ENCODE measurements at regions not wholly inside any gene's neighbourhood (a gene's known extent, or its start where the extent isn't known, plus 50 kb on each side); places are given as distances from the start of the nearest gene placed in this dataset.

DNA sequence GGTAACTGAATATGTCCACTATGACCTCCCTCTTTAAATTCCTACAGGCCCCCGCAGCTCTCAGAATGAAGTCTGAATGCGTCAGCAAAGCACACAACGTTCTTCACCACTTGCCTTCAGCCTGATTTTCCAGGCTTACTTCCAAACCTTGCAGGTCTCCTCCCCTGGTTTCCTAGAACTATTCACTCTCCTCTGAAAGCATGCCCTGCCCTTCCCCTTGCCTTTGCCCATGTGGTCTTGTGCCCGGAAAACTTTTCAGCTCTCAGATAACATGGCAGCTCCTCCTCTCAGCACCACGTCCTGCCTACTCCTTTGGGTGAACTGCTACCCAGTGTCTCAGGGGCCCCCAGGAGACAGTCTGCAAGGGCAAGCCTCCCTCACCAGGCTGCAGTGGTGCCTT, 268.5 kb upstream of the LDB2 start:
- no peak overlapping the region for H3K4me3 ChIP-seq (ENCODE audit: low read depth, low read length)
- TF ChIP-seq, protein P1, sequence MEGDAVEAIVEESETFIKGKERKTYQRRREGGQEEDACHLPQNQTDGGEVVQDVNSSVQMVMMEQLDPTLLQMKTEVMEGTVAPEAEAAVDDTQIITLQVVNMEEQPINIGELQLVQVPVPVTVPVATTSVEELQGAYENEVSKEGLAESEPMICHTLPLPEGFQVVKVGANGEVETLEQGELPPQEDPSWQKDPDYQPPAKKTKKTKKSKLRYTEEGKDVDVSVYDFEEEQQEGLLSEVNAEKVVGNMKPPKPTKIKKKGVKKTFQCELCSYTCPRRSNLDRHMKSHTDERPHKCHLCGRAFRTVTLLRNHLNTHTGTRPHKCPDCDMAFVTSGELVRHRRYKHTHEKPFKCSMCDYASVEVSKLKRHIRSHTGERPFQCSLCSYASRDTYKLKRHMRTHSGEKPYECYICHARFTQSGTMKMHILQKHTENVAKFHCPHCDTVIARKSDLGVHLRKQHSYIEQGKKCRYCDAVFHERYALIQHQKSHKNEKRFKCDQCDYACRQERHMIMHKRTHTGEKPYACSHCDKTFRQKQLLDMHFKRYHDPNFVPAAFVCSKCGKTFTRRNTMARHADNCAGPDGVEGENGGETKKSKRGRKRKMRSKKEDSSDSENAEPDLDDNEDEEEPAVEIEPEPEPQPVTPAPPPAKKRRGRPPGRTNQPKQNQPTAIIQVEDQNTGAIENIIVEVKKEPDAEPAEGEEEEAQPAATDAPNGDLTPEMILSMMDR (IDR thresholded peaks at IDR 0.05; ENCODE audit: insufficient read depth, low read length), result no peak
- peak; percentile 84 for DNase-seq (ENCODE audit: low read depth)

DNA sequence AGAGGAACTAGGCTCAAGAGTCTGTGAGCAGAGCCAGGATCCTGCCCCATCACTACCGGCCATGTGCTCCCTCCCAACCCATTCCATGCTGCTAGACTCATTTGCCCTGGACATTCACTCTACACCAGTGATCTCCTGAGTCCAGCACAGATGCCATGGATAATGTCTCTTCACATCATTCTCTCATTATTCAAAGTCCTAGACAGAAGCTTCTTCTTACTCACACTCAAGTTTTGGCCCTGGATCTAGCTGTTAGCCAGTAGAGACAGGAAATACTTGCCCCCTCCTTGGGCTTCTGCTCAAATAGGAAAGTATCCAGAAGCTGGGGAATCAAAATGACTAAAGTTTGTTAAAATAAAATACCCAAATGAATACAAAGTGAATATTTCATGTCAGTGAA, 266.8 kb upstream of the LDB2 start:
- H3K4me3 ChIP-seq (ENCODE audit: low read depth, low read length), result no peak overlapping the region
- DNase-seq (ENCODE audit: low read depth), result peak; percentile 39
- TF ChIP-seq, protein P1 (IDR thresholded peaks at IDR 0.05; ENCODE audit: insufficient read depth, low read length), result no peak

DNA sequence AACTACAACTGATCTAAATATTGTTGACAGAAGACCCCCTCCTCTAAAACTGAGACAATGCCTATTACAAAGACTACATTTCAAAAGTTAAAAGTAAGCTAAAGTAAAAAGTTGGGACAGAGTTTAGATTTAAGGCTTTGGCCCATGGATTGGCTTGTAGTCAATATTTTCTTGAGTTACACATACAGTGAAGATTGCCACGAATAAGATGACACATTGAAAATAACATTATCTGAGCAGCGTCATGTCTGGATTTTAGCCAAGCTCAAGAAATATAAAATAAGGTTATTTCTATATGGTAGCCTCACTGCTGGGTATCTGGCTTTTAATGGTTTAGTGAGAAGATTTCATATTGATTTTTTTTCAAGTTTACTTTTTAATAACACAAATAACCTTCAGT, 266.2 kb upstream of the LDB2 start:
- H3K4me3 ChIP-seq (ENCODE audit: low read depth, low read length), result no peak overlapping the region
- DNase-seq (ENCODE audit: low read depth), result peak; percentile 67
- TF ChIP-seq, protein P1 (IDR thresholded peaks at IDR 0.05; ENCODE audit: insufficient read depth, low read length), result no peak

DNA sequence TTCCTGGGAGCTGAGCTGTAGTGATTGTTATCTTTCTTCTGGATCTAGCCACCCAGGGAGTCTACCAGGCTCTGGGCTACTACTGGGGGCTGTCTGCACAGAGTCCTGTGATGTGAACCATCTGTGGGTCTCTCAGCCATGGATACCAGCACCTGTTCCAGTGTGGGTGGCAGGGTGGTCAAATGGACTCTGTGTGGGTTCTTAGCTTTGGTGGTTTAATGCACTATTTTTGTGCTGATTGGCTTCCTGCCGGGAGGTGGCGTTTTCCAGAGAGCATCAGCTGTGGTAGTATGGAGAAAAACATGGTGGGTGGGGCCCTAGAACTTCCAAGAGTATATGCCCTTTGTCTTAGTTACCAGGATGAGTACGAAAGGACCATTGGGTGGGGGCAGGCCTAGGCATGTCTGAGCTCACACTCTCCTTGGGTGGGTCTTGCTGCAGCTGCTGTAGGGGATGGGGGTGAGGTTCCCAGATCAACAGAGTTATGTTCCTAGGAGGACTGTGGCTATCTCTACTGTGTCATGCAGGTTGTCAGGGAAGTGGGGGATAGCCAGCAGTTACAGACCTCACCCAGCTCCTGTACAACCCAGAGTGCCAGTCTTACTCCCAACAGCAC, 264.8 kb upstream of the LDB2 start:
- H3K4me3 ChIP-seq (ENCODE audit: low read depth, low read length), result no peak overlapping the region
- no peak for DNase-seq (ENCODE audit: low read depth)
- TF ChIP-seq, protein P1 (IDR thresholded peaks at IDR 0.05; ENCODE audit: insufficient read depth, low read length), result no peak

DNA sequence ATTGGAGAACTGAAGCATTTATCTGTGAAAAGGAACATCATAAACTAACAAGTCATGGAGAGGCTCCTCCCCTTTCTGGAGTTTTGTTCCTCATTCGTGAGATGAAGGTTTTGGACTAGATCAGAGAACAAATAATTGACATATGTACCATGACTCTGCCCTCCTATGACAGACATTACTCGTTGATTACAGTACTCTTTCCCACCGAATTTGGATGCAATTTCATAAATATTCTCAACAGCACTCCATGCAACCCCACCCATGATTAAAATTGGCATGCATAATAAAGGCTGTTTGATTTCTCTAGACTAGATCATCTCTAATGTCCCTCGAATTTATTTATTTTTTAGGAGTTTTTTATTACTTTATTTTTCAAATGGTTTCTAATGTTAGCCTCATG, 258.9 kb upstream of the LDB2 start:
- no peak overlapping the region for H3K4me3 ChIP-seq (ENCODE audit: low read depth, low read length)
- TF ChIP-seq, protein P1 (IDR thresholded peaks at IDR 0.05; ENCODE audit: insufficient read depth, low read length), result no peak
- DNase-seq (ENCODE audit: low read depth), result no peak

DNA sequence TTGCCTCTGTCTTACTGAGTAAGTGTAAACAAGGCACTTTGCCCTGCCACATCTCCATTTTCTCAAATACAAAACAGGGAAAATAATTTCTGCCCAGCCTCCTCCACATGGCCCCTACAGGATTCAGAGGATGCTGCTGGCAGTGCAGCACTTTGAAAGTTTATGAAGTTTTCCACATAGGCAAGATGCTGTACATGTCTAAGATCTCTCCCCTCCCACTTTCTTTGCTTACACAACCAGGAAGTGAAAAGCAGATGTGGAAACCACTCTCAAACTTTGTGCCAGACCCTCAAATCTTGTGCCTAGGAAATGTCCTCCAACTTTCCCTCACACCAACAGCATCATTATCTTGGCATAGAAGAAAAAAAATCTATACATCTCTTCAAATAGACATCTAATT, 257.0 kb upstream of the LDB2 start:
- TF ChIP-seq, protein P1 (IDR thresholded peaks at IDR 0.05; ENCODE audit: insufficient read depth, low read length), result no peak
- DNase-seq (ENCODE audit: low read depth), result peak; percentile 21
- H3K4me3 ChIP-seq (ENCODE audit: low read depth, low read length), result no peak overlapping the region

DNA sequence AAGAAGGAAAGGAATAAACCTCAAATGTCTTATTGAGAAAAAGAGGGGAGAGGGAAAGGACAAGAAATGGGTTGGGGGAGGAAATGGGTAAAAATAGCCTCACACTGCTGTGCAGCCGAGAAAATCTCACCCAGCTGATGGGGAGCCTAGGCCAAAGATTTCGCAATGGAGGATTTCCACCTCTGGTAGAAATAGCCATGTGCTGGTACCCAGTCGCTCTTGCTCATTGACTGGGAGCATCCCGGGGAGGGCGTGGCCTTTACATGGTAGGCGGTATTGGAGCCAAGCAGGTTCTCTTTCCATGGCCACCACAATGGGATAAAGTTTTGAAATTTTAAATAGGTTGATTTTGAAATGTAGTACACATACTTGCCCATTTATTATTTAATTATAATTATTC, 255.1 kb upstream of the LDB2 start:
- DNase-seq (ENCODE audit: low read depth), result no peak
- TF ChIP-seq, protein P1 (IDR thresholded peaks at IDR 0.05; ENCODE audit: insufficient read depth, low read length), result no peak
- no peak overlapping the region for H3K4me3 ChIP-seq (ENCODE audit: low read depth, low read length)
